ENCODE measurements at regions not wholly inside any gene's neighbourhood (a gene's known extent, or its start where the extent isn't known, plus 50 kb on each side); places are given as distances from the start of the nearest gene placed in this dataset.

GRCh38 chr16:26731729-26732128 is 335.0 kb upstream of the C16orf82 start:
- TF ChIP-seq CTCF (optimal IDR thresholded peaks at IDR 0.05 in 1 of 3, IDR thresholded peaks at IDR 0.05 in 1 of 3, conservative IDR thresholded peaks at IDR 0.05 in 1 of 3; ENCODE audit: extremely low read depth in 1 of 3, insufficient read depth in 2 of 3, low read length in 3 of 3): no peak
- no peak for TF ChIP-seq EZH2 (IDR thresholded peaks at IDR 0.05; ENCODE audit: low read length)
